B cell (primary cell): ENCODE measurements at regions not wholly inside any gene's neighbourhood (a gene's known extent, or its start where the extent isn't known, plus 50 kb on each side); places are given as distances from the start of the nearest gene placed in this dataset.

Experiments
- ATAC-seq: fragments of 200-7000 bp; cut with Tn5 transposase; one replicate; pipeline ENCODE4 v1.10.0; 2021; ENCODE audit warnings: low read depth, mild to moderate bottlenecking, moderate number of reproducible peaks, moderate library complexity
- CTCF ChIA-PET: fragments of 350-600 bp; sonication (Branson Sonifier 250); formaldehyde crosslinking; loops from one replicate; lab custom pipeline; 2021; ENCODE audit warnings: antibody characterized with exemption, inconsistent platforms; lab: Charles Lee
- POLR2A ChIA-PET: fragments of 350-600 bp; sonication (Branson Sonifier 250); formaldehyde crosslinking; loops from one replicate; lab custom pipeline; 2021; ENCODE audit warnings: antibody characterized with exemption; lab: Charles Lee
- DNase-seq: peaks from one replicate; pipeline ENCODE4 v3.0.0; 2013
- H2AFZ ChIP-seq: 2 replicates; pipeline ENCODE4 v1.6.1; 2012; ENCODE audit warnings: mild to moderate bottlenecking, low read depth, low read length; ENCODE audit not compliant: insufficient read depth, poor library complexity, severe bottlenecking
- H3K27ac ChIP-seq, 2 donors: 1 replicate in 1 of 2; 2 replicates in 1 of 2; pipeline ENCODE4 v1.5.1; 2012 to 2013; ENCODE audit warnings: low read length in 2 of 2, mild to moderate bottlenecking in 2 of 2, moderate library complexity in 1 of 2
- H3K27me3 ChIP-seq, 4 experiments: fragments of 200-600 bp in 1 of 4; sonication (generic) in 1 of 4; replicated peaks in 1 of 4; 1 replicate in 2 of 4; 2 replicates in 2 of 4; pipeline versions ENCODE4 v1.6.1 to v1.7.0; 2013 to 2016; ENCODE audit warnings: low read length in 3 of 4, mild to moderate bottlenecking in 2 of 4, mixed read lengths in 1 of 4, moderate library complexity in 1 of 4; ENCODE audit not compliant: insufficient read depth in 4 of 4, control insufficient read depth in 3 of 4; ENCODE audit errors: control extremely low read depth in 1 of 4
- H3K36me3 ChIP-seq, 2 experiments: replicated peaks in 1 of 2; 1 replicate in 1 of 2; 2 replicates in 1 of 2; pipeline versions ENCODE4 v1.6.1 to v1.7.1; 2013; ENCODE audit warnings: low read length in 1 of 2; ENCODE audit not compliant: insufficient read depth in 2 of 2, control insufficient read depth in 1 of 2; ENCODE audit errors: control extremely low read depth in 1 of 2, extremely low read depth in 1 of 2
- H3K4me1 ChIP-seq, 2 donors: fragments of 200-600 bp in 1 of 2; sonication (generic) in 1 of 2; 1 replicate in 1 of 2; 2 replicates in 1 of 2; pipeline versions ENCODE4 v1.5.1 to v1.6.1; 2013 to 2017; ENCODE audit warnings: low read length in 2 of 2; ENCODE audit not compliant: control insufficient read depth in 2 of 2, insufficient read depth in 2 of 2
- H3K4me2 ChIP-seq: replicated peaks from 2 replicates; pipeline ENCODE3; 2012; ENCODE audit warnings: mild to moderate bottlenecking, low read depth, low read length; ENCODE audit not compliant: poor library complexity, severe bottlenecking
- H3K4me3 ChIP-seq, 5 experiments: fragments of 200-600 bp in 1 of 5; sonication (generic) in 1 of 5; 1 replicate in 3 of 5; 2 replicates in 2 of 5; pipeline versions ENCODE4 v1.5.1 to v1.7.0; 2011 to 2016; ENCODE audit warnings: low read length in 4 of 5, mild to moderate bottlenecking in 4 of 5, low read depth in 2 of 5, control low read depth in 1 of 5, moderate library complexity in 1 of 5; ENCODE audit not compliant: insufficient read depth in 1 of 5; ENCODE audit errors: control extremely low read depth in 1 of 5, extremely low read depth in 1 of 5
- H3K79me2 ChIP-seq: fragments of 200-600 bp; sonication (generic); one replicate; pipeline ENCODE4 v1.6.0; 2016; ENCODE audit warnings: low read length; ENCODE audit not compliant: control insufficient read depth, insufficient read depth
- H3K9ac ChIP-seq: fragments of 200-600 bp; sonication (generic); 2 replicates; pipeline ENCODE4 v1.6.1; 2017; ENCODE audit warnings: mild to moderate bottlenecking, low read length, moderate library complexity
- H3K9me3 ChIP-seq, 3 donors: one replicate each; pipeline versions ENCODE4 v1.6.1 to v1.7.1; 2013; ENCODE audit warnings: low read length in 2 of 3; ENCODE audit not compliant: control insufficient read depth in 2 of 3, insufficient read depth in 1 of 3; ENCODE audit errors: control extremely low read depth in 1 of 3
- H4K20me1 ChIP-seq: 2 replicates; pipeline ENCODE4 v1.6.0; 2012; ENCODE audit warnings: mild to moderate bottlenecking, low read length; ENCODE audit not compliant: insufficient read depth, control insufficient read depth, poor library complexity, severe bottlenecking
- H3K27ac Mint-ChIP-seq: one replicate; pipeline ENCODE4 v1.8.0; 2021; ENCODE audit warnings: mixed read lengths
- H3K27me3 Mint-ChIP-seq: one replicate; pipeline ENCODE4 v1.8.0; 2021; ENCODE audit warnings: mixed read lengths
- H3K4me1 Mint-ChIP-seq: one replicate; pipeline ENCODE4 v1.8.0; 2021; ENCODE audit warnings: mixed read lengths
- H3K4me3 Mint-ChIP-seq: one replicate; pipeline ENCODE4 v1.8.0; 2021; ENCODE audit warnings: mixed read lengths
- H3K9me3 Mint-ChIP-seq: one replicate; pipeline ENCODE4 v1.8.0; 2022; ENCODE audit warnings: mixed read lengths; ENCODE audit not compliant: insufficient read depth
- CTCF ChIP-seq: fragments of 200-600 bp; IDR thresholded peaks from one replicate; pipeline ENCODE4 v1.8.0; 2022; ENCODE audit warnings: antibody characterized with exemption, mild to moderate bottlenecking
- EZH2 ChIP-seq: IDR thresholded peaks from 2 replicates; pipeline ENCODE4 v1.6.1; 2012; ENCODE audit warnings: borderline replicate concordance, low read depth, mild to moderate bottlenecking, moderate library complexity, low read length; ENCODE audit not compliant: insufficient read depth, poor library complexity, severe bottlenecking
- WGBS: methylation state at CpG from one replicate; pipeline ENCODE4 v1.1.5; 2013; ENCODE audit warnings: missing lambda C conversion rate; ENCODE audit not compliant: insufficient coverage; 5-methylcytosine and 5-hydroxymethylcytosine counted together
- intact Hi-C: fragments of 100-400 bp; cut with micrococcal nuclease; formaldehyde crosslinking; loops from one replicate; pipeline ENCODE4 v1.10.0; 2022

DNA sequence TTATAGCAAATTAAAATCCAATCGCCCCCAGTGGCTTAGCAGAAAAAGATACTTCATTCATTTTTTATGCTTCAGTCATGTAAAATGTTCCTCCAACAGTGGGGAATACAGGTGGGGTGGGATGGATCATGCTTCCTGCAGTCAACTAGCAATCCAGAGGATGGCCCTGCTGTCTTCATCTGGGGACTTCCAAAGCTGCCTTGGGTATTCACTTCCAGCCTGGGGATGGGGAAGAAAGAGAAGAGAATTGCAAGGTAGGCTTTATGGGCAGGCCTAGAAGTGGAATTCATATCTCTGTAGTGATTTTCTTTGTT, 354.8 kb upstream of the SLCO3A1 start:
- Mint-ChIP-seq H3K9me3 (no peaks in the 10 kb centered on the region), H3K4me1 (no peaks in the 10 kb centered on the region), H3K27ac (no peak overlapping the region), H3K4me3 (no peak overlapping the region), H3K27me3 (peaks cover 6% of the 10 kb centered on the region)
- Histone ChIP-seq H3K36me3 (no peaks in the 10 kb centered on the region), H3K27me3 (no peaks in the 10 kb centered on the region), H3K79me2 (no peaks in the 10 kb centered on the region), H3K4me3 (no peak overlapping the region), H3K9ac (no peak overlapping the region), H3K27ac (no peak overlapping the region), H2AFZ (no peak overlapping the region), H3K4me1 (no peaks in the 10 kb centered on the region), H3K9me3 (no peaks in the 10 kb centered on the region), H4K20me1 (no peaks in the 10 kb centered on the region), H3K4me2 (no peak overlapping the region)
- no peak for ATAC-seq
- CTCF ChIA-PET, result no interaction called here
- intact Hi-C loops, result no loop called here
- no peak for DNase-seq
- WGBS, result no CpG with 5 or more reads among the region's 1 CpG
- POLR2A ChIA-PET, result no interaction called here
- TF ChIP-seq EZH2 (no peak), CTCF (no peak)

- no peaks in the 10 kb centered on the region for H3K79me2 ChIP-seq
- no peaks in the 10 kb centered on the region for H4K20me1 ChIP-seq
- H3K4me3 Mint-ChIP-seq, result no peak overlapping the region
- H3K9me3 Mint-ChIP-seq, result no peaks in the 10 kb centered on the region
- no peaks in the 10 kb centered on the region for H3K4me1 ChIP-seq
- DNase-seq, result no peak
- H3K27me3 Mint-ChIP-seq, result peaks cover 6% of the 10 kb centered on the region
- no peak overlapping the region for H2AFZ ChIP-seq
- no peaks in the 10 kb centered on the region for H3K36me3 ChIP-seq
- no peak overlapping the region for H3K27ac Mint-ChIP-seq
- H3K27me3 ChIP-seq, result no peaks in the 10 kb centered on the region
- TF ChIP-seq EZH2 (no peak), CTCF (no peak)
- intact Hi-C loops, result no loop called here
- H3K9ac ChIP-seq, result no peak overlapping the region
- H3K4me1 Mint-ChIP-seq, result no peaks in the 10 kb centered on the region
- CTCF ChIA-PET, result no interaction called here
- no peak for ATAC-seq
- no peak overlapping the region for H3K27ac ChIP-seq
- 94% methylated on average over 3 of the region's 5 CpGs for WGBS
- no peak overlapping the region for H3K4me2 ChIP-seq
- POLR2A ChIA-PET, result no interaction called here
- no peaks in the 10 kb centered on the region for H3K9me3 ChIP-seq
- H3K4me3 ChIP-seq, result no peak overlapping the region
These were observed 353.6 kb upstream of the SLCO3A1 start for GRCh38 chr15:91499774-91500383.
